Smooth muscle cell (in vitro differentiated cells): ENCODE measurements at regions not wholly inside any gene's neighbourhood (a gene's known extent, or its start where the extent isn't known, plus 50 kb on each side); places are given as distances from the start of the nearest gene placed in this dataset.

Experiments
- DNase-seq: peaks from one replicate; lab custom pipeline; 2025; ENCODE audit not compliant: unreplicated experiment; lab: John Stamatoyannopoulos, UW
- H2AFZ ChIP-seq: fragments of 200-600 bp; sonication (generic); 2 replicates; pipeline ENCODE4 v1.6.0; 2016; ENCODE audit warnings: antibody characterized with exemption, low read depth, mild to moderate bottlenecking
- H3F3A ChIP-seq: fragments of 200-600 bp; sonication (generic); 2 replicates; pipeline ENCODE4 v1.6.0; 2017; ENCODE audit warnings: antibody characterized with exemption, low read depth
- H3K27ac ChIP-seq: fragments of 200-600 bp; sonication (generic); 2 replicates; pipeline ENCODE4 v1.5.1; 2016; ENCODE audit warnings: low read depth, mild to moderate bottlenecking
- H3K27me3 ChIP-seq: fragments of 200-600 bp; sonication (generic); 2 replicates; pipeline ENCODE4 v1.6.1; 2016; ENCODE audit warnings: low read depth, mild to moderate bottlenecking
- H3K36me3 ChIP-seq: fragments of 200-600 bp; sonication (generic); 2 replicates; pipeline ENCODE4 v1.5.1; 2016; ENCODE audit warnings: low read depth
- H3K4me1 ChIP-seq: fragments of 200-600 bp; sonication (generic); 2 replicates; pipeline ENCODE4 v1.5.1; 2016; ENCODE audit warnings: low read depth
- H3K4me2 ChIP-seq: fragments of 200-600 bp; sonication (generic); 2 replicates; pipeline ENCODE4 v1.6.0; 2016; ENCODE audit warnings: mild to moderate bottlenecking
- H3K4me3 ChIP-seq: fragments of 200-600 bp; sonication (generic); 2 replicates; pipeline ENCODE4 v1.5.1; 2016; ENCODE audit warnings: mild to moderate bottlenecking
- H3K79me2 ChIP-seq: fragments of 200-600 bp; sonication (generic); 2 replicates; pipeline ENCODE4 v1.6.0; 2016; ENCODE audit warnings: low read depth, mild to moderate bottlenecking
- H3K9ac ChIP-seq: fragments of 200-600 bp; sonication (generic); 2 replicates; pipeline ENCODE4 v1.6.0; 2016; ENCODE audit warnings: low read depth
- H3K9me3 ChIP-seq: fragments of 200-600 bp; sonication (generic); replicated peaks from 2 replicates; pipeline ENCODE4 v1.5.1; 2016; ENCODE audit warnings: low read depth
- H4K20me1 ChIP-seq: fragments of 200-600 bp; sonication (generic); 2 replicates; pipeline ENCODE4 v1.6.0; 2016; ENCODE audit warnings: low read depth
- CTCF ChIP-seq: fragments of 200-600 bp; sonication (generic); IDR thresholded peaks from 2 replicates; pipeline ENCODE4 v1.5.1; 2017; ENCODE audit warnings: borderline replicate concordance, mild to moderate bottlenecking, antibody characterized with exemption; ENCODE audit not compliant: insufficient read depth, poor library complexity, severe bottlenecking
- WGBS: methylation state at CpG from one replicate; pipeline ENCODE4 v1.1.7; 2016; ENCODE audit warnings: low lambda C conversion rate; 5-methylcytosine and 5-hydroxymethylcytosine counted together

- no peak for TF ChIP-seq CTCF
- WGBS, result 87% methylated on average over 3 of the region's 3 CpGs
Observed at GRCh38 chr7:47185170-47185569, 396.7 kb downstream of the TNS3 start.

GRCh38 chr7:47183862-47184590 is 397.9 kb downstream of the TNS3 start:
- Histone ChIP-seq H4K20me1 (no peaks in the 10 kb centered on the region), H3K4me3 (no peak overlapping the region), H3K9me3 (no peaks in the 10 kb centered on the region), H3K79me2 (no peaks in the 10 kb centered on the region), H2AFZ (no peak overlapping the region), H3K27ac (no peak overlapping the region), H3K4me2 (no peak overlapping the region), H3F3A (no peaks in the 10 kb centered on the region), H3K4me1 (no peaks in the 10 kb centered on the region), H3K9ac (no peak overlapping the region), H3K27me3 (no peaks in the 10 kb centered on the region), H3K36me3 (no peaks in the 10 kb centered on the region)
- 92% methylated on average over 12 of the region's 12 CpGs for WGBS
- DNase-seq, result no peak
- TF ChIP-seq CTCF, result no peak

More at GRCh38 chr7:47185170-47185569, 396.7 kb downstream of the TNS3 start:
- Histone ChIP-seq H3K4me2 (no peak overlapping the region), H4K20me1 (no peaks in the 10 kb centered on the region), H3K79me2 (no peaks in the 10 kb centered on the region), H3K36me3 (no peaks in the 10 kb centered on the region), H3K27ac (no peak overlapping the region), H3F3A (no peaks in the 10 kb centered on the region), H3K9ac (no peak overlapping the region), H3K9me3 (no peaks in the 10 kb centered on the region), H3K27me3 (no peaks in the 10 kb centered on the region), H3K4me1 (no peaks in the 10 kb centered on the region), H2AFZ (no peak overlapping the region), H3K4me3 (no peak overlapping the region)
- no peak for DNase-seq

- H3K4me1 ChIP-seq, result no peaks in the 10 kb centered on the region
- no peak overlapping the region for H3K27ac ChIP-seq
- H4K20me1 ChIP-seq, result no peaks in the 10 kb centered on the region
- H3K4me3 ChIP-seq, result no peak overlapping the region
- WGBS, result 77% methylated on average over 4 of the region's 4 CpGs
- H3K9me3 ChIP-seq, result no peaks in the 10 kb centered on the region
- no peaks in the 10 kb centered on the region for H3K79me2 ChIP-seq
- TF ChIP-seq CTCF, result no peak
- H3K36me3 ChIP-seq, result no peaks in the 10 kb centered on the region
- no peak overlapping the region for H2AFZ ChIP-seq
- no peaks in the 10 kb centered on the region for H3K27me3 ChIP-seq
- no peaks in the 10 kb centered on the region for H3F3A ChIP-seq
- DNase-seq, result no peak
- no peak overlapping the region for H3K4me2 ChIP-seq
- H3K9ac ChIP-seq, result no peak overlapping the region
Observed at GRCh38 chr7:47181746-47182361, 400.1 kb downstream of the TNS3 start.

GRCh38 chr7:47180516-47180826 is 401.4 kb downstream of the TNS3 start:
- H3F3A ChIP-seq, result no peaks in the 10 kb centered on the region
- H3K27me3 ChIP-seq, result no peaks in the 10 kb centered on the region
- H3K79me2 ChIP-seq, result no peaks in the 10 kb centered on the region
- no peaks in the 10 kb centered on the region for H4K20me1 ChIP-seq
- 70% methylated on average over 3 of the region's 3 CpGs for WGBS
- no peak overlapping the region for H3K27ac ChIP-seq
- TF ChIP-seq CTCF, result no peak
- no peak for DNase-seq
- no peaks in the 10 kb centered on the region for H3K4me1 ChIP-seq
- H3K4me3 ChIP-seq, result no peak overlapping the region
- H3K36me3 ChIP-seq, result no peaks in the 10 kb centered on the region
- no peak overlapping the region for H2AFZ ChIP-seq
- H3K9me3 ChIP-seq, result no peaks in the 10 kb centered on the region
- no peak overlapping the region for H3K4me2 ChIP-seq
- no peak overlapping the region for H3K9ac ChIP-seq
